Breast epithelium (tissue), 3 donors: ENCODE measurements at regions not wholly inside any gene's neighbourhood (a gene's known extent, or its start where the extent isn't known, plus 50 kb on each side); places are given as distances from the start of the nearest gene placed in this dataset.

Source experiments
- POLR2A ChIP-seq: fragments of 450-650 bp; IDR thresholded peaks from one replicate; pipeline ENCODE4 v1.6.1; 2016; ENCODE audit warnings: antibody characterized with exemption, mild to moderate bottlenecking, moderate library complexity
- TF ChIP-seq, protein P1 (sequence below), 3 donors: fragments of 450-650 bp; IDR thresholded peaks; one replicate each; pipeline ENCODE4 v1.5.1; 2016 to 2017; ENCODE audit warnings: antibody characterized with exemption in 3 of 3, mild to moderate bottlenecking in 3 of 3, moderate library complexity in 3 of 3

GRCh38 chr6:140908505-140908904 is 1224.2 kb upstream of the GJE1 start:
- TF ChIP-seq, protein P1, sequence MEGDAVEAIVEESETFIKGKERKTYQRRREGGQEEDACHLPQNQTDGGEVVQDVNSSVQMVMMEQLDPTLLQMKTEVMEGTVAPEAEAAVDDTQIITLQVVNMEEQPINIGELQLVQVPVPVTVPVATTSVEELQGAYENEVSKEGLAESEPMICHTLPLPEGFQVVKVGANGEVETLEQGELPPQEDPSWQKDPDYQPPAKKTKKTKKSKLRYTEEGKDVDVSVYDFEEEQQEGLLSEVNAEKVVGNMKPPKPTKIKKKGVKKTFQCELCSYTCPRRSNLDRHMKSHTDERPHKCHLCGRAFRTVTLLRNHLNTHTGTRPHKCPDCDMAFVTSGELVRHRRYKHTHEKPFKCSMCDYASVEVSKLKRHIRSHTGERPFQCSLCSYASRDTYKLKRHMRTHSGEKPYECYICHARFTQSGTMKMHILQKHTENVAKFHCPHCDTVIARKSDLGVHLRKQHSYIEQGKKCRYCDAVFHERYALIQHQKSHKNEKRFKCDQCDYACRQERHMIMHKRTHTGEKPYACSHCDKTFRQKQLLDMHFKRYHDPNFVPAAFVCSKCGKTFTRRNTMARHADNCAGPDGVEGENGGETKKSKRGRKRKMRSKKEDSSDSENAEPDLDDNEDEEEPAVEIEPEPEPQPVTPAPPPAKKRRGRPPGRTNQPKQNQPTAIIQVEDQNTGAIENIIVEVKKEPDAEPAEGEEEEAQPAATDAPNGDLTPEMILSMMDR (IDR thresholded peaks at IDR 0.05), result no peak
- TF ChIP-seq POLR2A, result no peak
